ENCODE measurements at regions not wholly inside any gene's neighbourhood (a gene's known extent, or its start where the extent isn't known, plus 50 kb on each side); places are given as distances from the start of the nearest gene placed in this dataset.

GRCh38 chr9:95620314-95620713 is 103.5 kb upstream of the PTCH1 start:
- no peak overlapping the region for H3K9ac ChIP-seq (ENCODE audit: low read depth, low read length)
- in situ Hi-C loops (cut with MboI; ENCODE audit: low sequenced_read_pairs) = no loop called here
- H3K4me1 ChIP-seq (ENCODE audit: control insufficient read depth, insufficient read depth, low read length) = peaks cover under 1% of the 10 kb centered on the region; the same call in 1 of the 2 replicates
- no peak overlapping the region for H3K14ac ChIP-seq (replicated peaks; ENCODE audit: low read depth, low read length)
- H2AFZ ChIP-seq (replicated peaks; ENCODE audit: low read length, poor library complexity) = no peak overlapping the region
- H2BK5ac ChIP-seq (ENCODE audit: low read depth, low read length, poor library complexity, severe bottlenecking) = no peak overlapping the region
- no peak overlapping the region for H3K18ac ChIP-seq (ENCODE audit: low read depth, low read length)
- CTCF ChIA-PET = no interaction called here
- no peak overlapping the region for H4K91ac ChIP-seq (ENCODE audit: insufficient read depth, low read depth, low read length)
- ATAC-seq (ENCODE audit: low read depth) (no peak), DNase-seq (no peak)
- no peak for TF ChIP-seq SMC3 (IDR thresholded peaks at IDR 0.05; ENCODE audit: low read depth, low read length)
- TF ChIP-seq ELK1 (IDR thresholded peaks at IDR 0.05; ENCODE audit: borderline replicate concordance, low read depth, low read length) = no peak
- TF ChIP-seq MAZ (IDR thresholded peaks at IDR 0.05; ENCODE audit: borderline replicate concordance, low read depth, low read length) = no peak
- no peak for TF ChIP-seq CHD1 (IDR thresholded peaks at IDR 0.05; ENCODE audit: low read depth, low read length)
- intact Hi-C loops (cut with micrococcal nuclease) = no loop called here
- H3K36me3 ChIP-seq (ENCODE audit: control insufficient read depth, insufficient read depth, low read length) = no peaks in the 10 kb centered on the region
- no peak overlapping the region for H3K23ac ChIP-seq (ENCODE audit: low read depth, low read length)
- POLR2A ChIA-PET (ENCODE audit: unreplicated experiment) = no interaction called here
- no peak overlapping the region for H3K4me2 ChIP-seq (ENCODE audit: low read depth, low read length)
- no peak overlapping the region for H2BK15ac ChIP-seq (ENCODE audit: low read depth, low read length)
- no peaks in the 10 kb centered on the region for H3K9me1 ChIP-seq (ENCODE audit: insufficient read depth, low read length)
- no peak overlapping the region for H3K4ac ChIP-seq (ENCODE audit: low read depth, low read length)
- no peak overlapping the region for H2AK5ac ChIP-seq (ENCODE audit: low read depth, low read length)
- no peaks in the 10 kb centered on the region for H4K20me1 ChIP-seq (ENCODE audit: insufficient read depth, low read length)
- H3K79me1 ChIP-seq (ENCODE audit: low read depth in 1 of 2, low read length in 2 of 2) = no peaks in the 10 kb centered on the region
- no peaks in the 10 kb centered on the region for H3K9me3 ChIP-seq (ENCODE audit: control insufficient read depth, insufficient read depth, low read length)
- 88% methylated on average over 5 of the region's 10 CpGs; no CpG with 5 or more reads in 1 of the 2 experiments for WGBS, 2 experiments (ENCODE audit: extremely low coverage in 2 of 2, insufficient read length in 1 of 2)
- H2AK9ac ChIP-seq (replicated peaks; ENCODE audit: low read depth, low read length, poor library complexity) = no peak overlapping the region
- dilution Hi-C loops (cut with HindIII; ENCODE audit: low sequenced_read_pairs, unreplicated experiment) = no loop called here
- H3K56ac ChIP-seq (ENCODE audit: extremely low read depth, insufficient read depth, low read length) = no peak overlapping the region
- BruUV-seq (replicated peaks) = no TSS peak
- H2BK120ac ChIP-seq (ENCODE audit: low read depth, low read length) = no peak overlapping the region
- no peak overlapping the region for H4K5ac ChIP-seq (ENCODE audit: low read depth, low read length)
- H3K27ac ChIP-seq (ENCODE audit: insufficient read depth, low read length) = no peak overlapping the region
- H3K27me3 ChIP-seq (ENCODE audit: control insufficient read depth, insufficient read depth, low read length) = peaks cover 7% of the 10 kb centered on the region
- no peak overlapping the region for H3K4me3 ChIP-seq (ENCODE audit: insufficient read depth, low read depth, low read length)
- no peak overlapping the region for H4K8ac ChIP-seq (ENCODE audit: low read depth in 2 of 2, low read length in 2 of 2)
- no peak overlapping the region for H2BK20ac ChIP-seq (ENCODE audit: low read depth, low read length)
